Sciatic nerve (tissue), 2 donors: ENCODE measurements at regions not wholly inside any gene's neighbourhood (a gene's known extent, or its start where the extent isn't known, plus 50 kb on each side); places are given as distances from the start of the nearest gene placed in this dataset.
"Not testable (repeated sequence)": the region's sequence is repeated elsewhere in the genome, so short reads cannot be mapped to it uniquely, and the experiment has no call there.

Experiments
- ATAC-seq: fragments of 200-7000 bp; cut with Tn5 transposase; one replicate; pipeline ENCODE4 v1.9.1; 2020; ENCODE audit warnings: mild to moderate bottlenecking, moderate library complexity
- DNase-seq: peaks from one replicate; pipeline ENCODE4 v3.0.0-alpha.2; 2020; ENCODE audit warnings: low spot score
- intact Hi-C: fragments of 100-400 bp; cut with DNase I; formaldehyde crosslinking; loops from one replicate; pipeline ENCODE4 v1.14.2; 2022
- donor health status: DM: no; HTN: no; CAD: no.
- donor health status: DM: no; HTN: no; CAD: no.

DNA sequence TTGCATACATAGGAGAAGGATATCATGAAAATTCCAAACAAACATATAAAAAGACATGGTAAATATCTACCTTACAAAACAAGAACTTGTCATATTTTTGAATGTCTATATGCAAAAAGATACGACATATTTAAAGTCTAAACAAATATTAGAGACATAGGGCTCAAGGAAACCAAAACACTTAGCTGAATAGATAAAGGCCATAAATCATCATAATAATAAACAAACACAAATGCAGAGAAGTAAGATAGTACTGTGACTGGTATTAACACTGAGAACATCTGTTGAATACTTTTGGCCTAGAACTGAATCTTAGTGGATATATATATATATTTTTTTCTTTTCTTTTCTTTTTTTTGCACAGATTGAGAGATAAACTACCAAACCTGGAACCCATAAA is 435.8 kb downstream of the KCNJ18 start:
- DNase-seq (no peak), ATAC-seq (no peak)
- intact Hi-C loops: no loop called here

DNA sequence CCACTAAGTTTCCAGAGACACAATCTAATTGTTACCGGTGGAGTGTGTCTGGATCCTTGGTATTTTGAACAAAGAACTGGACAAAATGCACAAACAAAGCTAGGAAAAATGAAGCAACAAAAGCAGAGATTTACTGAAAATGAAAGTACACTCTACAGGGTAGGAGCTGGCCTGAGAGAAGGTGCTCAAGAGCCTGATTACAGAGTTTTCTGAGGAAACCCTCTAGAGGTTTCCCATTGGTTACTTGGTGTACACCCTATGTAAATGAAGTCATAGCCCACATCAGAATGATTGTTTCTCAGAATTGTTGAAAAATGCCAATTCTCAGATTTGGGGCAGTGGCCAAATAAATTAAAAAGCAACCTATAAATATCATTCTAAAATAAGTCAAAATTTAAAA is 436.4 kb downstream of the KCNJ18 start:
- no peak for DNase-seq
- ATAC-seq: no peak
- intact Hi-C loops: no loop called here

DNA sequence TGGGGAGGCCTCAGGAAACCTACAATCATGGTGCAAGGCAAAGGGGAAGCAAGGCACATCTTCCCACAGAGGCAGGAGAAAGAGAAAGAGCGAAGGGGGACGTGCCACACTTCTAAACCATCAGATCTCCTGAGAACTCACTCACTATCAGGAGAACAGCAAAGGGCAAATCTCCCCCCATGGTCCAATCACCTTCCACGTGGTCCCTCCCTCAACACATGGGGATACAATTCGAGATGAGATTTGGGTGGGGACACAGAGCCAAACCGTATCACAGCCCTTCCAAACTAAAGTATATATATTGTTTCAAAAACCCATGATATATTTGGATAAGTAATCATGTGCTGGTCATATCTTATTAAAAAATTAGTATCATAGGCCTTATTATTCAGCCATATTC is 437.6 kb downstream of the KCNJ18 start:
- ATAC-seq, DNase-seq, intact Hi-C loops: not testable (repeated sequence)

DNA sequence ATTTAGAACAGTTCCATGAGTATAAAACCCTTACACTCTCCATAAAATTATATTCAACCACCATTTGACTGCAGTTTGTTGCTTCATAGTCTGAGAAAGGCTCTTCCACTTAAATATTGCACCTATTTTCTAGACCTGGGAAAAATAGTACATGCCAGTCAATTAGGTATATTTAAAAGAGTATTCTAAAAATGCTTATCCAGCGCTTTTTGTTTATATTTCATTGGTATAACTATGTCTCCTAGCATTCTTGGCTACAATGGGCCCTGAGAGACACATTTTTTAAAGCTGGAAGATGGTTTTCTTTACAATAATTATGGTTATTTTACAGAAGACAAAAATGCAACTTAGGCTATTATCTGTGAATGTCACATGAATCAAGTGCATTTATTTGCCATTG is 439.4 kb downstream of the KCNJ18 start:
- DNase-seq (no peak), ATAC-seq (peak; percentile 4)
- intact Hi-C loops: no loop called here

DNA sequence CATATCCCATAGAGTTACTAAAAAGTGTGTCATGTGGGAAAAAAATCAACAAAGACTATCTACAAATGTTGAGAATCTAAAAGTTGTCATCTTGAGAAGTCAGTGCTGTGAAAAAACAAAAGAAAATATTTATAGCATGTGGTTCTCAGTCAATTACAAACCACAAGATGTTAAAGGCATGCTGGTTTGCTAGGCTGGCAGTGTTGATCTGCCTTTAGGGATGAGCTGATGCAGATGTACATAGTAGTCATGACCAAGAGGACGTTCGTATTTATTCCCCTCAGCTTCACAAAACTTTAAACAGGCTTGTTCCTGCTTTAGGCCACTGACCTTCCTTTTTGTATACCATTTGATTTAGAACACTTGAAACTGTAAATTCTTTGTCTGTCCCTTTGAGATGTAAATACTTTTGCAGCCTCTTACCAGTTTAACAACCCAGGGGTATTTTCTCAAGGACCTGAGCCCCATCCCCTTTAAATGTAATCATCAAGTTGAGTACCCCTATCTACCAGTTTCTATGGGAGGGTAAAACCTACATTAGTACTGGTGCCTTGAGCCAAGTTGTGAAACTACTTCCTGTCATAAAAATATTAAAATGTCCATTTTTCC is 446.6 kb downstream of the KCNJ18 start:
- intact Hi-C loops: no loop called here
- no peak for ATAC-seq
- DNase-seq: no peak

DNA sequence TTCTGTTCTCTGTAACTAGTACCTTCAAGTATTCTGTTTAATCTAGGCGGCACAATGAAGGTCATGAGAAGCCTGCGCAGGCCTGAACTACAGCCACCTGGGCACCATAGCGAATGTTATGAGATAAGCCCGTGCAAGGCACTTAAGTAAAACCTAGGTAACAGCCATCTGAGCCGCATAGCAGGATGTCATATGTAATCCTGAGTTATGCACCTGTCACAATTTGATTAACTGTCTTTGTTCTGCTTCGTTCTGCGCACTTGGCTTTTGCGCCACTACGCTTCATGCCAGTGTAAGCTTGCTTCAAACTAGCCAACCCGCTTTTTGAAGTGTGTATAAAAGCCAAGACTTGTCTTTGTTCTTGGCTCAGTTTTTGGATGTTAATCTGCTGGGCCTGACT is 449.8 kb downstream of the KCNJ18 start:
- DNase-seq (no peak), ATAC-seq (no peak)
- intact Hi-C loops: no loop called here

DNA sequence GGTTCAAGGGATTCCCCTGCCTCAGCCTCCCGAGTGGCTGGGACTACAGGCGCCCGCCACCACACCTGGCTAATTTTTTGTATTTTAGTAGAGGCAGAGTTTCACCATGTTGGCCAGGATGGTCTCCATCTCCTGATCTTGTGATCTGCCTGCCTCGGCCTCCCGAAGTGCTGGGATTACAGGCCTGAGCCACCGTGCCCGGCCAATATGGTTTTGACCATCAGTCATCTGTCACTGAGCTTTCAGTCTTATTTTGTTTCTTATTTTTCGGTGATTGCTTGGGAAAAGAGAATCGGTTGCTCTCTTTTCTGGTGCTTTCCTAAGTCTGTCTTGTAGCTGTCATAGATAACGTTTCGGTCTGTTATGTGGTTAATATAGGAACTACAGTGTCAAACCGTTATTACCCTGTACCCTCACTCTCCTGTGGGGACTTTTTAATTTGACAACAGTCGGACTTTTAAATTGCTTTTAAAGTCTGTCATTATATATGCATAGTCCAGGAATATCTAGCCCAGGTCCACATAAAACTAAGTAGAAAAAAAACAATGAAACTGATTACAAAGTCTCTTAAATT is 453.4 kb downstream of the KCNJ18 start:
- intact Hi-C loops: no loop called here
- DNase-seq (no peak), ATAC-seq (no peak)

DNA sequence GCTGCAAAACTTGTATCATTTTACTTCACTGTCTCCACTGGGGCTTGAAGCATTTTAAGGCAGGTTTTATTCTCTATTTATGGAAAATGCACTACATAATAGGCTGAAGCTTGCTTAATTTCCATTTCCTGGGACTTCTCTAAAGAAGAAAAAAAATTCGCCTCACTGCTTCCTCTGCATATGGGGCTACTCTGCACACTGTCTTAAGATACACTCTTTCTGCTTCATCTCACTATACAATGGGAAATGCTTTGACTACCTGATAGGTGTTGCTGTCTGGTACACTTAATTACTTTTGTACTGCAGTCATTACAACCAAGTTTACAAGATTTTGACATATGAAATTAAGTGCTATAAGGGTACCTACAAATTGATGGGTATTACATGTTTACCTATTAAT is 466.0 kb downstream of the KCNJ18 start:
- ATAC-seq (peak; percentile 30), DNase-seq (no peak)
- intact Hi-C loops: no loop called here

DNA sequence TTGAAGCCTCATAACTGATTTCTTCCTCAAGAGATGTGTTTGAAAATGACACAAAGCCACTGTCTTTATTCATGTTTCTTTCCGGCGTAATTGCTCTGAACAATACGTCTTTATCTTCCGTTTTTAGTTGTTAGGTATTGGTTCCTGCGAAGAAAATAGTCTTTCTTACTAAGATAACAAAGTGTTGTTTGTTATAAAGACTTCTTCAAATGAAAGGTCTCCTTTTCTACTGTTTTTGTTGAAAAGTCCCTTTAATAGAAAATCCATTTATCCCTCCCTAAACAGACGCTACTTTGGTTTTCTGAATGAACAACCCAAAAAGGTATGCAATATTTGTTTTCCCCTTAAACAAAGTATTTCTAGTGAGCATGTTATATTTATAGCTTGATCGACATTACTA is 469.1 kb downstream of the KCNJ18 start:
- DNase-seq (no peak), ATAC-seq (no peak)
- intact Hi-C loops: no loop called here

DNA sequence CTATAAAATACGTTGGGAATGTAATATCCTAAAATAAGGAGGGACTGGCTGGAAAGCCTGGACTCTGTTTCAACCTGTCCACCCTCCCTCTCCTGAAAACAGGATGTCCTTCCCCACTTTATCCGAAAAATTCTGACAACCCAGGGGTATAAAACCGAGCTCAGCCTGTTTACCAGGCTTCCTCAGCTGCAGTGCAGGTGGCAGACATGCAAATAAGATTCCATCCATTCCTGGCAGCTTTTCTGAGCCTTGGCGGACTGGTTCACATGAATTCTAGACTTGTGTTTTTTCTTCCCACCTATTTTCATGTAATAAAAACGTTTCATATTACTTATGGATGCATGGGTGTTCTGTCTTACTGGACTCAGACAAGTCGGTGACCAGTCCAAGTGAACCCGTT is 479.3 kb downstream of the KCNJ18 start:
- DNase-seq: no peak
- intact Hi-C loops: no loop called here
- no peak for ATAC-seq

DNA sequence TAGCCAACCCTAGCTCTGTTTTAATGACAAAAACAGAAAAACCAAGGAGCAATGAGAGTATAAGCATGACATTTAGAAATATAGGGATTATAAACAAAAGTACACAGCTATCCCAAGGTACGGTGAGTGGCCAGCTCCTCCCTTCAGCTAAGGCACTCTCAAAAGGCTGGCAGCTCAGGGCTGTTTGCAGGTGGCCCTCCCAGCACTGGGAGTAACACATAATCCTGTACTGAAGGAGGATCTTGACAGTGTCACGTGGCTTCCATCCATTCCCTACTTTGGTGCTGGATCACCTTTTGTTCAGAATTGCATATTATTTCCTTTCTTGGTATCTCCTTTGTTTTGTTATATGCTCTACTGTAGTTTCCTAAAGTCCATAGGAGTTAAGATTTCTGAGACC is 500.8 kb downstream of the KCNJ18 start:
- DNase-seq (no peak), ATAC-seq (no peak)
- intact Hi-C loops: no loop called here

DNA sequence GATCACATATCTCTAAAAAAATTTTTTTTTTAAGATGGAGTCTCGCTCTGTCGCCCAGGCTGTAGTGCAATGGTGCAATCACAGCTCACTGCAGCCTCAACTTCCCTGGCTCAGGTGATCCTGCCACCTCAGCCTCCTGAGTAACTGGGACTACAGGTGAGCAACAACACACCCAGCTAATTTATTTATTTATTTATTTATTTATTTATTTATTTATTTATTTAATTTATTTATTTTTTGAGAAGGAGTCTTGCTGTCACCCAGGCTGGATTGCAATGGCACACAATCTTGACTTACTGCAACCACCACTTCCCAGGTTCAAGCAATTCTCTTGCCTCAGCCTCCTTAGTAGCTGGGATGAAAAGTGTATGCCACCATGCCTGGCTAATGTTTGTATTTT is 507.9 kb downstream of the KCNJ18 start:
- intact Hi-C loops, DNase-seq, ATAC-seq: not testable (repeated sequence)

DNA sequence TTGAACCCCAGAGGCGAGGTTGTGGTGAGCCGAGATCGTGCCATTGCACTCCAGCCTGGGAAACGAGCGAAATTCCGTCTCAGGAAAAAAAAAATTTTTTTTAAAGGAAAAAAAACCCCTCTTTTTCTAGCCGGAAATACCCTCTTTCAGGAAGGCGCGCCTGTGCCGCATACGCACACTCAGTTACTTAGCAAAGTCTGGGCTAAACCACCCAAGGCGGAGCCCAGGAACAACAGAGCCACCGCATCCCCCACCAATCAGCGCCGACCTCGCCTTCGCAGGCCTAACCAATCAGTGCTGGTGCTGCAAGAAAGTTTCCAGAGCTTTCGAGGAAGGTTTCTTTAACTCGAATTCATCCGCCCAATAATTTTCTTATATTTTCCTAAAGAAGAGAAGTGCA is 510.4 kb downstream of the KCNJ18 start:
- DNase-seq (no peak), ATAC-seq (peak; percentile 52)
- intact Hi-C loops: no loop called here

DNA sequence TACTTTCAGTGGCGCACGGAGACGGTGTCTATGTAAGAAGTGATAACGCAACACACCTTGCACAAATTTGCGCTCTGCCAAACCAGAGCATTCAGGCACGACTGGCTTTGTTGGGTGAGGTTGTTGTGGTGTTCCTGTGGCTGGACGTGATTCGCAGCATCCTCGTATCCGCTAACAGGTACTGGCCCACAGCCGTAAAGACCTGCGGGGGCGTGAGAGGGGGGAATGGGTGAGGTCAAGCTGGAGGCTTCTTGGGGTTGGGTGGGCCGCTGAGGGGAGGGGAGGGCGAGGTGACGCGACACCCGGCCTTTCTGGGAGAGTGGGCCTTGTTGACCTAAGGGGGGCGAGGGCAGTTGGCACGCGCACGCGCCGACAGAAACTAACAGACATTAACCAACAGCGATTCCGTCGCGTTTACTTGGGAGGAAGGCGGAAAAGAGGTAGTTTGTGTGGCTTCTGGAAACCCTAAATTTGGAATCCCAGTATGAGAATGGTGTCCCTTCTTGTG is 510.9 kb downstream of the KCNJ18 start:
- DNase-seq (no peak), ATAC-seq (no peak)
- intact Hi-C loops: no loop called here

DNA sequence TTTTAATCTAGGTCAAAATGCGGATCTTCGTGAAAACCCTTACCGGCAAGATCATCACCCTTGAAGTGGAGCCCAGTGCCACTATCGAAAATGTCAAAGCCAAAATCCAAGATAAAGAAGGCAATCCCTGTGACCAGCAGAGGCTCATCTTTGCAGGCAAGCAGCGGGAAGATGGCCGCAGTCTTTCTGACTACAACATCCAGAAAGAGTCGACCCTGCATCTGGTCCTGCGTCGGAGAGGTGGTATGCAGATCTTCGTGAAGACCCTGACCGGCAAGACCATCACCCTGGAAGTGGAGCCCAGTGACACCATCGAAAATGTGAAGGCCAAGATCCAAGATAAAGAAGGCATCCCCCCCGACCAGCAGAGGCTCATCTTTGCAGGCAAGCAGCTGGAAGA is 511.8 kb downstream of the KCNJ18 start:
- DNase-seq, ATAC-seq, intact Hi-C loops: not testable (repeated sequence)

DNA sequence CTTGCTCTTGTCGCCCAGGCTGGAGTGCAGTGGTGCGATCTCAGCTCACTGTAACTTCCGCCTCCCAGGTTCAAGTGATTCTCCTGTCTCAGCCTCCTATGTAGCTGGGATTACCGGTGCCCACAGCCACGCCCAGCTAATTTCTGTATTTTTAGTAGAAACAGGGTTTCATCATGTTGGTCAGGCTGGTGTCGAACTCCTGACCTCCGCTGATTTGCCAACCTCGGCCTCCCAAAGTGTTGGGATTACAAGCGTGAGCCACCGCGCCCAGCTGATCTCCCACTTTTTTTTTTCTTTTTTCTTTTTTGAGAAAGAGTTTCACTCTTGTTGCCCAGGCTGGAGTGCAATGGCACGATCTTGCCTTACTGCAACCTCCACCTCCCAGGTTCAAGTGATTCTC is 517.9 kb downstream of the KCNJ18 start:
- ATAC-seq, intact Hi-C loops, DNase-seq: not testable (repeated sequence)

DNA sequence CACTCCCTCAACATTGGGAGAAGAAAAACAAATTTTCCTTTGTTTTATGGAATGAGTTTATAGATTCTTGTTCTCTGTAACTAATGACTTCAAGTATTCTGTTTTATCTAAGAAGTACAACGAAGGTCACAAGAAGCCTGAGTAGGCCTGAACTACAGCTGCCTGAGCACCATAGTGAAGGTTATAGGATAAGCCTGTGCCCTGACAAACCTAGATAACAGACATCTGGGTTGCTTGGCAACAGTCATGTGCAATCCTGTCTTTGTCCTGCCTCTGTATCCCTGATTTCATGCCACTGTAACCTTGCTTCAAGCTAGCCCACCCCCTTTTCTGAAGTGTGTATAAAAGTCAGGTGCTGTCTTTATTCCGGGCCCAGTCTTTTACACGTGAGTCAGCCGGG is 520.8 kb downstream of the KCNJ18 start:
- ATAC-seq, DNase-seq, intact Hi-C loops: not testable (repeated sequence)

DNA sequence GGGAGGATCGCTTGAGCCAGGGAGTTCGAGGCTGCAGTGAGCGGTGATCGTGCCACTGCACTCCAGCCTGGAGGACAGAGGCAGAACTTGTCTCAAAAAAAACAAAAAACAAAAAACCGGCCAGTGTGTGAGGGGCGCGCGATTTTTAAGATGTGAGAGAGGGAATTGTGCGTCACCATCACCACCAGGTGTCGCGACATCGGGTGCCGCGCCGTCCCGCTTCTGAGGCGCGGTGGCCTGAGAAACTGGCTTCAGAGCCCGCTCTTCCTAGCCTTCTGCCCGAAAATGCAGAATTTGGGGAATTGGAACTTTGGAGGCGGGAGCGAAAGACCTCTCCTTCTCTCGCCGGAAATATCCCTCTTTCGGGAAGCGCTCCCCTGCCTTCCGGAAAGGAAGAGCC is 524.8 kb downstream of the KCNJ18 start:
- ATAC-seq (no peak), DNase-seq (no peak)
- intact Hi-C loops: no loop called here

DNA sequence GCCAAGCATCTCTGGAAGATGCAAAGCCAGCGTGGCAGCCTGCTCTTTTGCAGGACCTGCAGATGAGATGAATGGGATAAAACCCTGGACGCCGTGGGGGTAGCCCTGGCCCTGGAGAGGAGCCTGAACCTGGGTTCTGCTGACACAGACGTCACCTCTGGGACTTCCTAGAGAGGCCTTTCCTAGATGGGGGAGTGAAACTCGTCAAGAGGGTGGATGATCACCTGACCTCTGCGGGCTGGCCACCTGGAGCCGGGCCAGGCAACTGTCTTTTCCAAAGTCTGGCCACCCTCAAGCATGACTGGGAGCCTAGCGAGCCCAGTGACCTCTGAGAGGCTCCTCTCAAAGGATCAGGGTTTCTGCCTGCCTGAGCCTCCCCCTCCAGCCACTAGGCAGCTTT is 529.0 kb downstream of the KCNJ18 start:
- DNase-seq (no peak), ATAC-seq (no peak)
- intact Hi-C loops: no loop called here

DNA sequence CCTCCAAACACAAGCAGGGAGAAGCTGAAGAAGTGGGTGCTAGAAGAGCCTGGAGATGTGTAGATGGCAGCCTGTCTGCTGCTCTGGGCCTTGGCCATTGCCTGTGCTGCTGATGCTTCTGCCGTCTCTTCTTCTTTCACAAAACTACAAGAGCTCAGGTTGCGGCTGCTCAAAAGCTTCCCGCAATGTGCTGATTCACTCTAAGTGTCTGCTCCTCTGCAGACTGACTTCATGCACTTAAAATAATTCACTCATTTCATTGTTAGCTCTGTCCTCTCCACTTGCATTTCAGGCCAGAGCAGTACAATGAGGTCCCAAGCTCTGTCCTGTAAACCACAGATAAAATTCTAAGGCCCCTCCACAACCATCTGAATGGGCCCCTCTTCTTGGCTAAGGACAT is 534.2 kb downstream of the KCNJ18 start:
- ATAC-seq, intact Hi-C loops, DNase-seq: not testable (repeated sequence)

DNA sequence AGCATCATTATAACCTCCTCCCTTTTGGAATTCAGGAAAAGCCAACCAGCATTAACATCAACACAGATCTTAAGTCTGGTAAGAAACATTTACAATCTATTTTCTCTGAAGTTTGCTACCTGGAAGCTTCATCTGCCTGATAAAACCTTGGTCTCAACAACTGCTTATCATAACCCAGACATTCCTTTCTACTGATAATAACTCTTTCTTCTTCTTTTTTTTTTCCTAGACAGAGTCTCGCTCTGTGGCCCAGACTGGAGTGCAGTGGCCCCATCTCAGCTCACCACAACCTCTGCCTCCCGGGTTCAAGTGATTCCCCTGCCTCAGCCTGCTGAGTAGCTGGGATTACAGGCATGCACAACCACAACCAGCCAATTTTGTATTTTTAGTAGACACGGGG is 534.6 kb downstream of the KCNJ18 start:
- DNase-seq, ATAC-seq, intact Hi-C loops: not testable (repeated sequence)
